HCT116 (cell line): ENCODE measurements at regions not wholly inside any gene's neighbourhood (a gene's known extent, or its start where the extent isn't known, plus 50 kb on each side); places are given as distances from the start of the nearest gene placed in this dataset.
"Not testable (repeated sequence)": the region's sequence is repeated elsewhere in the genome, so short reads cannot be mapped to it uniquely, and the experiment has no call there.

Source experiments
- ATAC-seq: fragments of 200-7000 bp; cut with Tn5 transposase; 2 replicates; pipeline ENCODE4 v1.9.1; 2020; ENCODE audit warnings: mild to moderate bottlenecking, moderate library complexity
- BruUV-seq: library from RNA; stranded (reverse); fragments of 400-500 nt; replicated peaks from 2 replicates; lab custom pipeline; 2021; lab: Mats Ljungman, UMichigan
- CTCF ChIA-PET: fragments of 300-600 bp; sonication (Branson Sonifier 250); formaldehyde crosslinking; loops from one replicate; lab custom pipeline; 2021; ENCODE audit warnings: antibody characterized with exemption; lab: Charles Lee
- POLR2A ChIA-PET: fragments of 300-600, 350-600 bp; sonication (Branson Sonifier 250); formaldehyde crosslinking; loops from one replicate; lab custom pipeline; 2021; ENCODE audit warnings: antibody characterized with exemption; lab: Charles Lee
- RAD21 ChIA-PET, 2 experiments: fragments of 300-600 bp; sonication (Branson Sonifier 250); formaldehyde crosslinking; loops; one replicate each; lab custom pipeline; 2023; ENCODE audit warnings: low total read pairs in 2 of 2; ENCODE audit not compliant: uncharacterized antibody in 2 of 2, unreplicated experiment in 2 of 2, low non-redundant PET in 1 of 2; lab: Charles Lee
- DNase-seq: peaks from one replicate; pipeline ENCODE4 v3.0.0-alpha.2; 2010; ENCODE audit warnings: low read depth, low spot score
- H2AFZ ChIP-seq: fragments of 200-600 bp; shearing (Covaris generic), sonication (generic); 2 replicates; pipeline ENCODE4 v1.6.1; 2017; ENCODE audit warnings: low read depth, mixed run types, mixed read lengths, antibody characterized with exemption, low read length; ENCODE audit not compliant: poor library complexity, severe bottlenecking
- H3K27ac ChIP-seq: 2 replicates; pipeline ENCODE4 v1.5.1; 2012; ENCODE audit warnings: low read depth, low read length
- H3K27me3 ChIP-seq: fragments of 200-600 bp; sonication (generic); 2 replicates; pipeline ENCODE4 v1.6.1; 2016; ENCODE audit warnings: mixed run types, low read length, mixed read lengths; ENCODE audit not compliant: insufficient read depth
- H3K36me3 ChIP-seq, 2 experiments: fragments of 200-500 bp in 1 of 2; fragments of 200-600 bp in 1 of 2; sonication (Bioruptor generic) in 1 of 2; sonication (generic) in 1 of 2; 2 replicates each; pipeline versions ENCODE4 v1.5.1 to v1.6.1; 2014 to 2016; ENCODE audit warnings: low read length in 2 of 2, inconsistent platforms in 1 of 2, mixed read lengths in 1 of 2, mixed run types in 1 of 2; ENCODE audit not compliant: insufficient read depth in 2 of 2, control insufficient read depth in 1 of 2
- H3K4me1 ChIP-seq, 2 experiments: fragments of 200-600 bp in 1 of 2; sonication (generic) in 1 of 2; 2 replicates each; pipeline versions ENCODE4 v1.5.1 to v1.6.1; 2012 to 2017; ENCODE audit warnings: low read length in 2 of 2, inconsistent platforms in 1 of 2, mild to moderate bottlenecking in 1 of 2, mixed read lengths in 1 of 2, mixed run types in 1 of 2, moderate library complexity in 1 of 2; ENCODE audit not compliant: insufficient read depth in 2 of 2, control insufficient read depth in 1 of 2
- H3K4me2 ChIP-seq: fragments of 200-600 bp; sonication (generic); 2 replicates; pipeline ENCODE4 v1.6.1; 2017; ENCODE audit warnings: mixed run types, low read length, mixed read lengths
- H3K4me3 ChIP-seq, 2 experiments: fragments of 200-600 bp in 1 of 2; sonication (generic) in 1 of 2; replicated peaks in 1 of 2; 2 replicates each; pipeline ENCODE4 v1.5.1; 2011 to 2016; ENCODE audit warnings: low read length in 2 of 2, control low read depth in 1 of 2, low read depth in 1 of 2, mild to moderate bottlenecking in 1 of 2, mixed read lengths in 1 of 2, mixed run types in 1 of 2
- H3K79me2 ChIP-seq: fragments of 200-600 bp; sonication (generic); 2 replicates; pipeline ENCODE4 v1.6.1; 2017; ENCODE audit warnings: mild to moderate bottlenecking, mixed run types, low read length, moderate library complexity, mixed read lengths; ENCODE audit not compliant: insufficient read depth
- H3K9ac ChIP-seq: fragments of 200-600 bp; sonication (generic); 2 replicates; pipeline ENCODE4 v1.6.1; 2016; ENCODE audit warnings: low read length, mixed read lengths
- H3K9me2 ChIP-seq: fragments of 200-600 bp; sonication (generic), shearing (Covaris generic); 2 replicates; pipeline ENCODE4 v1.6.1; 2017; ENCODE audit warnings: mixed run types, mild to moderate bottlenecking, moderate library complexity; ENCODE audit not compliant: insufficient read depth
- H3K9me3 ChIP-seq, 2 experiments: fragments of 200-500 bp in 1 of 2; fragments of 200-600 bp in 1 of 2; sonication (Bioruptor generic) in 1 of 2; sonication (generic) in 1 of 2; 2 replicates each; pipeline ENCODE4 v1.6.1; 2014 to 2017; ENCODE audit warnings: low read length in 2 of 2, mixed read lengths in 2 of 2, inconsistent platforms in 1 of 2, low read depth in 1 of 2, mild to moderate bottlenecking in 1 of 2, mixed run types in 1 of 2, moderate library complexity in 1 of 2; ENCODE audit not compliant: control insufficient read depth in 1 of 2, insufficient read depth in 1 of 2
- H4K20me1 ChIP-seq: fragments of 200-600 bp; sonication (generic), shearing (Covaris generic); 2 replicates; pipeline ENCODE4 v1.6.1; 2017; ENCODE audit warnings: mixed run types, mild to moderate bottlenecking, moderate library complexity; ENCODE audit not compliant: insufficient read depth
- EGR1 ChIP-seq: IDR thresholded peaks from 2 replicates; pipeline ENCODE4 v1.6.1; 2012; ENCODE audit warnings: low read depth
- EZH2 ChIP-seq: fragments of 200-600 bp; sonication (generic); IDR thresholded peaks from 2 replicates; pipeline ENCODE4 v1.6.1; 2017; ENCODE audit warnings: antibody characterized with exemption, mixed run types
- JUND ChIP-seq: IDR thresholded peaks from 2 replicates; pipeline ENCODE4 v1.6.1; 2012
- RAD21 ChIP-seq: IDR thresholded peaks from 2 replicates; pipeline ENCODE4 v1.6.1; 2012; ENCODE audit warnings: low read depth, mild to moderate bottlenecking
- SP1 ChIP-seq: IDR thresholded peaks from 2 replicates; pipeline ENCODE4 v1.6.1; 2012; ENCODE audit warnings: low read depth
- ZNF274 ChIP-seq: fragments of 200-500 bp; sonication (Bioruptor generic); IDR thresholded peaks from 2 replicates; pipeline ENCODE4 v1.6.1; 2014; ENCODE audit warnings: mild to moderate bottlenecking, low read depth, low read length, inconsistent platforms
- intact Hi-C: fragments of 100-400 bp; cut with micrococcal nuclease; formaldehyde crosslinking; loops from 2 replicates; pipeline ENCODE4 v1.10.0; 2022
- TF ChIP-seq, protein P1 (sequence below): IDR thresholded peaks from 2 replicates; pipeline ENCODE4 v1.6.1; 2012; ENCODE audit warnings: low read depth
- TF ChIP-seq, protein P2 (sequence below): IDR thresholded peaks from 2 replicates; pipeline ENCODE4 v1.6.1; 2012

DNA sequence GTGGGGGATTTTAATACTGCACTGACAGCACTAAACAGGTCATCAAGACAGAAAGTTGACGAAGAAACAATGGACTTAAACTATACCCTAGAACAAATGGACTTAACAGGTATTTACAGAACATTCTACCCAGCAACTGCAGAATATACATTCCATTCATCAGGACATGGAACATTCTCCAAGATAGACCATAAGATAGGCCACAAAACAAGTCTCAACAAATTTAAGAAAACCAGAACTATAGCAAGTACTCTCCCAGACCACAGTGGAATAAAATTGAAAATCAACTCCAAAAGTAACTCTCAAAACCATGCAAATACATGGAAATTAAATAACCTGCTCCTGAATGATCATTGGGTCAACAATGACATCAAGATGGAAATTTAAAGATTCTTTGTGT is 218.3 kb downstream of the SYK start:
- POLR2A ChIA-PET, CTCF ChIA-PET, ATAC-seq, BruUV-seq, H3K4me1 ChIP-seq, H3K36me3 ChIP-seq, H3K27ac ChIP-seq, H3K4me3 ChIP-seq, intact Hi-C loops, H3K9ac ChIP-seq, H3K79me2 ChIP-seq, H3K9me2 ChIP-seq, H2AFZ ChIP-seq, DNase-seq, H3K27me3 ChIP-seq, H4K20me1 ChIP-seq, RAD21 ChIA-PET, H3K9me3 ChIP-seq, H3K4me2 ChIP-seq: not testable (repeated sequence)

DNA sequence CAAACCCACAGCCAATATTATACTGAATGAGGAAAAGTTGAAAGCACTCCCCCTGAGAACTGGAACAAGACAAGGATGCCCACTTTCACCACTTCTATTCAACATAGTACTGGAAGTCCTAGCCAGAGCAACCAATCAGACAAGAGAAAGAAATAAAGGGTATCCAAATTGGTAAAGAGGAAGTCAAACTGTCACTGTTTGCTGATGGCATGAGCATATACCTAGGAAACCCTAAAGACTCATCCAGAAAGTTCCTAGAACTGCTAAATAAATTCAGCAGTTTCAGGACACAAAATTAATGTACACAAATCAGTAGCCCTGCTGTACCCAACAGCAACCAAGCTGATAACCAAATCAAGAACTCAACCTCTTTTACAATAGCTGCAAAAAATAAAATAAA is 220.0 kb downstream of the SYK start:
- POLR2A ChIA-PET: not testable (repeated sequence)

DNA sequence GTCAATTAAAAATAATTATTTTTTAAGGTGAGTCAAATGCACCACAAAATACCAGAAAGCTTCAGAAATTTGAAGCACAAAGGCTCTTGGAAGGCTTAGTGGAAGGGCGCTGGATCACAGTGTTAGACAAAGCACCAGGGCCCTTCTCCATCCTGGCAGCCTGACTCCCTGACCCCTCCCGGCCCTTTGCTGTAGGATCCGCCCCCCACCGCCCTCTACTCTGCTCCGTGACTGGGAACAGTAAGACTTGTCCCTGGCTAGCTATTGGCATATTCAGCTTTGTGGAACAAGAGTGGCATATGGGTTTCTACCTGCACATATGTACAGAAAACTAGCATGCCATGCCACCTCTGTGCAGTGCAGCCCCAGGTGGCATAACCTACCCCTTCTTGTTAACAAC is 222.1 kb downstream of the SYK start:
- Histone ChIP-seq H3K4me2 (no peak overlapping the region), H3K27ac (no peak overlapping the region), H3K4me1 (no peaks in the 10 kb centered on the region), H3K79me2 (no peaks in the 10 kb centered on the region), H3K27me3 (no peaks in the 10 kb centered on the region), H3K36me3 (no peaks in the 10 kb centered on the region), H3K4me3 (no peak overlapping the region), H3K9me3 (no peaks in the 10 kb centered on the region), H2AFZ (no peak overlapping the region), H3K9ac (no peak overlapping the region), H4K20me1 (no peaks in the 10 kb centered on the region), H3K9me2 (0 out of 2 replicates have a peak, but pooled peaks cover 3% of the 10 kb centered on the region)
- no peak for DNase-seq
- ChIA-PET CTCF (no interaction called here), RAD21 (no interaction called here)
- no peak for ATAC-seq
- intact Hi-C loops: no loop called here
- BruUV-seq: no TSS peak
- TF ChIP-seq EZH2 (no peak), EGR1 (no peak), ZNF274 (no peak), SP1 (no peak), JUND (no peak), RAD21 (no peak)
- TF ChIP-seq, protein P1, sequence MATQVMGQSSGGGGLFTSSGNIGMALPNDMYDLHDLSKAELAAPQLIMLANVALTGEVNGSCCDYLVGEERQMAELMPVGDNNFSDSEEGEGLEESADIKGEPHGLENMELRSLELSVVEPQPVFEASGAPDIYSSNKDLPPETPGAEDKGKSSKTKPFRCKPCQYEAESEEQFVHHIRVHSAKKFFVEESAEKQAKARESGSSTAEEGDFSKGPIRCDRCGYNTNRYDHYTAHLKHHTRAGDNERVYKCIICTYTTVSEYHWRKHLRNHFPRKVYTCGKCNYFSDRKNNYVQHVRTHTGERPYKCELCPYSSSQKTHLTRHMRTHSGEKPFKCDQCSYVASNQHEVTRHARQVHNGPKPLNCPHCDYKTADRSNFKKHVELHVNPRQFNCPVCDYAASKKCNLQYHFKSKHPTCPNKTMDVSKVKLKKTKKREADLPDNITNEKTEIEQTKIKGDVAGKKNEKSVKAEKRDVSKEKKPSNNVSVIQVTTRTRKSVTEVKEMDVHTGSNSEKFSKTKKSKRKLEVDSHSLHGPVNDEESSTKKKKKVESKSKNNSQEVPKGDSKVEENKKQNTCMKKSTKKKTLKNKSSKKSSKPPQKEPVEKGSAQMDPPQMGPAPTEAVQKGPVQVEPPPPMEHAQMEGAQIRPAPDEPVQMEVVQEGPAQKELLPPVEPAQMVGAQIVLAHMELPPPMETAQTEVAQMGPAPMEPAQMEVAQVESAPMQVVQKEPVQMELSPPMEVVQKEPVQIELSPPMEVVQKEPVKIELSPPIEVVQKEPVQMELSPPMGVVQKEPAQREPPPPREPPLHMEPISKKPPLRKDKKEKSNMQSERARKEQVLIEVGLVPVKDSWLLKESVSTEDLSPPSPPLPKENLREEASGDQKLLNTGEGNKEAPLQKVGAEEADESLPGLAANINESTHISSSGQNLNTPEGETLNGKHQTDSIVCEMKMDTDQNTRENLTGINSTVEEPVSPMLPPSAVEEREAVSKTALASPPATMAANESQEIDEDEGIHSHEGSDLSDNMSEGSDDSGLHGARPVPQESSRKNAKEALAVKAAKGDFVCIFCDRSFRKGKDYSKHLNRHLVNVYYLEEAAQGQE: no peak
- TF ChIP-seq, protein P2, sequence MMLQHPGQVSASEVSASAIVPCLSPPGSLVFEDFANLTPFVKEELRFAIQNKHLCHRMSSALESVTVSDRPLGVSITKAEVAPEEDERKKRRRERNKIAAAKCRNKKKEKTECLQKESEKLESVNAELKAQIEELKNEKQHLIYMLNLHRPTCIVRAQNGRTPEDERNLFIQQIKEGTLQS: no peak
- TF ChIP-seq, all 23 proteins: peak for 0
- POLR2A ChIA-PET: no interaction called here

More for the DNA sequence above, 220.0 kb downstream of the SYK start:
- H3K4me1 ChIP-seq, H3K27ac ChIP-seq, H4K20me1 ChIP-seq, CTCF ChIA-PET, H3K4me3 ChIP-seq, H3K9ac ChIP-seq, ATAC-seq, DNase-seq, H3K27me3 ChIP-seq, H3K9me3 ChIP-seq, RAD21 ChIA-PET, H3K79me2 ChIP-seq, H3K4me2 ChIP-seq, H3K9me2 ChIP-seq, H3K36me3 ChIP-seq, intact Hi-C loops, BruUV-seq, H2AFZ ChIP-seq: not testable (repeated sequence)
